IPS DF 6.9 (cell line): ENCODE measurements at regions not wholly inside any gene's neighbourhood (a gene's known extent, or its start where the extent isn't known, plus 50 kb on each side); places are given as distances from the start of the nearest gene placed in this dataset.
"Not testable (repeated sequence)": the region's sequence is repeated elsewhere in the genome, so short reads cannot be mapped to it uniquely, and the experiment has no call there.

Experiments
- DNase-seq: peaks from one replicate; pipeline ENCODE4 v3.0.0-alpha.2; 2013; ENCODE audit warnings: low read depth, low spot score
- H3K27ac ChIP-seq: one replicate; pipeline ENCODE4 v1.5.1; 2013; ENCODE audit warnings: low read length, control low read depth
- H3K27me3 ChIP-seq: 2 replicates; pipeline ENCODE4 v1.6.1; 2013; ENCODE audit warnings: mild to moderate bottlenecking, low read length; ENCODE audit not compliant: control insufficient read depth, insufficient read depth
- H3K36me3 ChIP-seq: 2 replicates; pipeline ENCODE4 v1.6.1; 2013; ENCODE audit warnings: low read length; ENCODE audit not compliant: control insufficient read depth, insufficient read depth
- H3K4me1 ChIP-seq: 2 replicates; pipeline ENCODE4 v1.6.1; 2013; ENCODE audit warnings: low read length; ENCODE audit not compliant: control insufficient read depth, insufficient read depth
- H3K4me3 ChIP-seq: 2 replicates; pipeline ENCODE4 v1.5.1; 2013; ENCODE audit warnings: mild to moderate bottlenecking, low read length
- H3K9me3 ChIP-seq: 2 replicates; pipeline ENCODE4 v1.6.1; 2013; ENCODE audit warnings: low read length, inconsistent platforms; ENCODE audit not compliant: control insufficient read depth, insufficient read depth
- WGBS: extraction: QIAGEN DNeasy Blood & Tissue Kit; methylation state at CpG from one replicate; pipeline ENCODE4 v1.1.7; 2013; ENCODE audit warnings: mixed read lengths, missing lambda C conversion rate; ENCODE audit not compliant: insufficient read length, insufficient coverage; 5-methylcytosine and 5-hydroxymethylcytosine counted together

DNA sequence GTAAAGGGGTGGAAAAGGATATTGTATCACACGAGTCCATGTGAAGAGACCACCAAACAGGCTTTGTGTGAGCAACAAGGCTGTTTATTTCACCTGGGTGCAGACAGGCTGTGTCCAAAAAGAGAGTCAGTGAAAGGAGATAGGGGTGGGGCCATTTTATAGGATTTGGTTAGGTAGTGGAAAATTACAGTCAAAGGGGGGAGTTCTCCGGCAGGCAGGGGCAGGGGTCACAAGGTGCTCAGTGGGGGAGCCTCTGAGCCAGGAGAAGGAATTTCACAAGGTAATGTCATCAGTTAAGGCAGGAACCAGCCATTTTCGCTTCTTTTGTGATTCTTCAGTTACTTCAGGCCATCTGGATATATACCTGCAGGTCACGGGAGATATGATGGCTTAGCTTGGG is 104.7 kb upstream of the SPATS2L start:
- H3K36me3 ChIP-seq, H3K4me1 ChIP-seq: not testable (repeated sequence)

DNA sequence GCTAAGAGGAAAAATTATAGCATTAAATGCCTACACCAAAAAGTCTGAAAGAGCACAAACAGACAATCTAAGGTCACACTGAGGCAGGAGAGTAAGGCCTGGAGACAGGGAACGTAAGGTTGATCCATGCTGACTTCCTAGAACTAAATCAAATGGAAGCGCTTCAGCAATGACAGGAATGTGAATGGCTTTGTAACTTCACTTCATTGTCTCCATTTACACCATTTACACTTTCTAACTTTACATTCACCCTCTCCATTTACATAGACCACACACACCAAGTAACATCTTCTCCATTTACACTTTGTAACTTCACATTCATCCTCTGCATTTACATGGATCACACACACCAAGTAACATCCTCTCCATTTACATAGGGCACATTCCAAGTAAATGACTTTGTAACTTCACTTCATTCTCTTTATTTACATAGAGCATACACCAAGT is 103.1 kb upstream of the SPATS2L start:
- Histone ChIP-seq H3K36me3 (no peaks in the 10 kb centered on the region), H3K27ac (no peak overlapping the region), H3K4me1 (peaks cover 4% of the 10 kb centered on the region; the same call in 1 of the 2 replicates), H3K4me3 (no peak overlapping the region), H3K9me3 (no peaks in the 10 kb centered on the region), H3K27me3 (no peaks in the 10 kb centered on the region)
- WGBS = no CpG with 5 or more reads among the region's 2 CpGs
- peak; percentile 76 for DNase-seq

More for the DNA sequence above, 104.7 kb upstream of the SPATS2L start:
- H3K27me3 ChIP-seq, H3K4me3 ChIP-seq, H3K9me3 ChIP-seq, H3K27ac ChIP-seq, DNase-seq: not testable (repeated sequence)
- WGBS = no CpG with 5 or more reads among the region's 4 CpGs

DNA sequence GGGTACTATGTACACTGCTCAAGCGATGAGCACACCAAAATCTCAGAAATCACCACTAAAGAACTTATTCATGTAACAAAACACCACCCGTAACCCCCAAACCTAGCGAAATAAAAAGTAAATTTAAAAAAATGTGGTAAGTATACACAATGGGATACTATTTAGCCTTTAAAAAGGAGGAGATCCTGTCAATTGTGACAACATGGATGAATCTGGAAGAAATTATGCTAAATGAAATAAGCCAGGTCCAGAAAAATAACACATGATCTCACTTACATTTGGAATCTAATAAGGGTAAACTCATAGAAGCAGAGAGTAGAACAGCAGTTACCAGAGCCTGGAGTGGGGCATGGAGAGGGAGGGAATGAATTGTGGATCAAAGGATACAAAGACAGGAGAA is 98.5 kb upstream of the SPATS2L start:
- H3K4me1 ChIP-seq = peaks cover 1% of the 10 kb centered on the region; the same call in 1 of the 2 replicates
- no peak overlapping the region for H3K27ac ChIP-seq
- H3K36me3 ChIP-seq = no peaks in the 10 kb centered on the region
- no peaks in the 10 kb centered on the region for H3K9me3 ChIP-seq
- no peaks in the 10 kb centered on the region for H3K27me3 ChIP-seq
- DNase-seq = no peak
- no CpG with 5 or more reads among the region's 3 CpGs for WGBS
- no peak overlapping the region for H3K4me3 ChIP-seq

DNA sequence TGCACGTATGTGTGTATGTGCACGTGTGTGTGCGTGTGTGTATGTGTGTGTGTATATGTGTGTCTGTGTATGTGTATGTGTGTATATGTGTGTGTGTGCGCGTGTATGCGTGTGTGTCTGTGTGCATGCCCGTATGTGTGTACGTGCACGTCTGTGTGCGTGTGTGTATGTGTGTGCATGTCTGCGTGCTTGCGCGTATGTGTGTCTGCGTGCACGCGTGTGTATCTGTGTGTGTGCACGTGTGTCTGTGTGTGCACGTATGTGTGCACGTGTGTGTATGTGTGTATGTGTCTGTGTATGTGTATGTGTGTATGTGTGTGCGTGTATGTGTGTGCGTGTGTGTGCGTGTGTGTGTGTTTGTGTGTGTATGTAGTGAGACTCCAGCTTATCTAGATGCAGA is 97.5 kb upstream of the SPATS2L start:
- Histone ChIP-seq H3K9me3 (no peaks in the 10 kb centered on the region), H3K4me1 (no peaks in the 10 kb centered on the region), H3K36me3 (no peaks in the 10 kb centered on the region), H3K27me3 (no peaks in the 10 kb centered on the region), H3K27ac (no peak overlapping the region), H3K4me3 (no peak overlapping the region)
- 100% methylated on average over 3 of the region's 22 CpGs for WGBS
- no peak for DNase-seq

DNA sequence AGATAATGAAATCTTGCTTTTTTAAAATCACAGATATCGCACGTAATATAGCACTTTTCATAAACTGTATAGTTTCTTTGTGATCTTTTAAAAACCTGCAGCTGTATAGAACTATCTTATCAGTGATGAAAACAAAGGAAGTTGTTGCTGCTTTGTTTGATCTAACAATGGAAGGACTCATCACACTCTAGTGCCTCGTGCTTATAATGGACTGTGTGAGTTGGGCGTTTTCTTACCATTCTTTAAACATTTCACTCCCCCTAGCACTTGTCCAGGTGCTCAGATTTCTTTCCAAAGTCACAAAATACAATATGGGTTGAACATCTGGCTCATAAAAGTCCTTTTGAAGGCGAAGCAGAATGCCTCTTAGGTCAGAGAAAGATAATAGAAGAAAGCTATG is 94.8 kb upstream of the SPATS2L start:
- Histone ChIP-seq H3K27me3 (no peaks in the 10 kb centered on the region), H3K4me1 (no peaks in the 10 kb centered on the region), H3K9me3 (no peaks in the 10 kb centered on the region), H3K27ac (no peak overlapping the region), H3K4me3 (no peak overlapping the region), H3K36me3 (no peaks in the 10 kb centered on the region)
- DNase-seq = no peak
- WGBS = no CpG with 5 or more reads among the region's 5 CpGs

DNA sequence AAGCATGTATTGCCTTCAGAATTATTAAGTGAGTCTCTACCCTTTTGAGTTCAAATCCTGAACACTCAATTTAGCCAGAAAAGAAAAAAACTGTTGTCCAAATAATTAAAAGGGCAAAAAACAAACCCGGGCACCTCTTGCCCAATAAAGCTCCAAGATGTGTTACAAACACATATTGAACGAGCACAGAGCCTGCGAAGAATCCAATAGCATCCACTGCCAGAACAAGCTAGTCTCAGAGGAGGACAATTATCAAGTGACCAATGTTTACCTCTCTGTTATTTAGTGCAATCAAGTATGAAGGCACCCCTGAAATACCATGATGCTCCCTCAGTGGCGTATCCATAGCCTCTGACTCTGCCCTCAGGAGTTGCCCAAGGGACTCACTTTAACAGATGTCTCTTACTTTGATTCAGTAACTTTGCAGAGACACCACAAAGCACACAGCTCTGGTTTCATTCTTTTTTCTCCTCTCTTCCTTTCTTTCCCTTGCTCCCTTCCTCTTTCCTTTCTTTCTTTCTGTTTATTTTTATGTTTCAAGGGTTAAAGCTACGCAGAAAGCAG is 93.5 kb upstream of the SPATS2L start:
- WGBS = no CpG with 5 or more reads among the region's 5 CpGs
- no peaks in the 10 kb centered on the region for H3K36me3 ChIP-seq
- H3K27ac ChIP-seq = no peak overlapping the region
- H3K9me3 ChIP-seq = no peaks in the 10 kb centered on the region
- no peaks in the 10 kb centered on the region for H3K4me1 ChIP-seq
- no peak overlapping the region for H3K4me3 ChIP-seq
- H3K27me3 ChIP-seq = no peaks in the 10 kb centered on the region
- no peak for DNase-seq

DNA sequence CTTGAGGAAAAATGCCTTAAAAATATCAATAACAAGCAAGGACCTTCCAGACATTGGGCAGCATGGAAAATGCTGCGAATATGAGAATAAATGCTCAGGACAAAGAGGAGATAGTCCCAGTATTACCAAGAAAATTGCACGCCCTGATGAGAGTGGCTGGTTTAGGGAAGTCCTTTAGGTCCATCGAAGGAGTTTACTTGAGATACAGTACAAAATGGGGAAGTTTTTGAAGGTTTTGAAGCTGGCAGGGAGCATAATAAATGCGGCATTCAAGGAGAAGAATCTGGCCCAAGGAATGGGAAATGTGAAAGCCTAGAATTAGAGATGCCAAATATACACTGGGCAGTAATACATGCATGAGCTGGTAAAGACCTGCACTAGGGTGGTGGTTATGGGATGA is 90.2 kb upstream of the SPATS2L start:
- WGBS = no CpG with 5 or more reads among the region's 4 CpGs

DNA sequence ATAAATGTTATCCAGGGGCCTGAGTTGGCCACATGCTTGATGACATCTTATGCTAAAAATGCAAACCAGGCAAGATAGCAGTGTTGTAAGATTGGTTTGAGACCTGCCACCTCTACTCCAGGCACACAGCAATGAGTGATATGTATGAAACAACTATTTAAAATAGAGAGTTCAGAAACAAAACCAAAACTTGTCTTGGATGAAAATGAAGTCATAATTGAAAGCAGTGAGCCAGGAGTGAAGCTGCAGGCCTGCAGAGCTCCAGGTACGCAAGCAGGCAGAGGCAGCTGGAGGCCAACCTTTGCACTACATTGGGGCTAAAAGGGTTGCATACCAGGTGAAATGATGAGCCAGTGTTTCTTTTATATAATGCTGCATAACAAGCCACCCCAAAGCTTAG is 89.2 kb upstream of the SPATS2L start:
- Histone ChIP-seq H3K4me3 (no peak overlapping the region), H3K27ac (no peak overlapping the region), H3K9me3 (no peaks in the 10 kb centered on the region), H3K4me1 (no peaks in the 10 kb centered on the region; the same call in 1 of the 2 replicates), H3K36me3 (no peaks in the 10 kb centered on the region), H3K27me3 (no peaks in the 10 kb centered on the region)
- no CpG with 5 or more reads among the region's 1 CpG for WGBS
- no peak for DNase-seq

More for the DNA sequence above, 90.2 kb upstream of the SPATS2L start:
- H3K9me3 ChIP-seq = no peaks in the 10 kb centered on the region
- no peaks in the 10 kb centered on the region; the same call in 1 of the 2 replicates for H3K4me1 ChIP-seq
- DNase-seq = no peak
- H3K4me3 ChIP-seq = no peak overlapping the region
- no peaks in the 10 kb centered on the region for H3K36me3 ChIP-seq
- H3K27ac ChIP-seq = no peak overlapping the region
- no peaks in the 10 kb centered on the region for H3K27me3 ChIP-seq

DNA sequence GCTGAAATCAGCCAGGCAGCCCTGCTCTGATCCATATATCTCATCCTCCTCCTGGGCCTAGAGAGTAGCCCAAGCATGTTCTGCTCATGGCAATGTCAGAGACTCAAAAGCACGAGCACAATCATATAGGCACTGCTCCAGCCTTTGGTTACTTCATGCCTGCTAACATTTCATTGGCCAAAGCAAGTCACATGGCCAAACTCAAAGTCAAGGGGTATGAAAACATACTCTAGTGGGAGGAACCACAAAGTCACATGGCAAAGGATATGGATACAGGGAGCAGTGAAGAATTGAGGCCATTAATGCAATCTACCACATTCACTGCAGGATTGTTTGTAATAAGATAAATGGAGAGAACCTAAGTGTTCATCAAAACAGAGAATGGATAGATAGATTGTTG is 87.8 kb upstream of the SPATS2L start:
- Histone ChIP-seq H3K27me3 (no peaks in the 10 kb centered on the region), H3K27ac (no peak overlapping the region), H3K4me1 (no peaks in the 10 kb centered on the region; the same call in 1 of the 2 replicates), H3K9me3 (no peaks in the 10 kb centered on the region), H3K4me3 (no peak overlapping the region), H3K36me3 (no peaks in the 10 kb centered on the region)
- whole genome bisulfite sequencing = no CpG with 5 or more reads among the region's 1 CpG
- no peak for DNase-seq

DNA sequence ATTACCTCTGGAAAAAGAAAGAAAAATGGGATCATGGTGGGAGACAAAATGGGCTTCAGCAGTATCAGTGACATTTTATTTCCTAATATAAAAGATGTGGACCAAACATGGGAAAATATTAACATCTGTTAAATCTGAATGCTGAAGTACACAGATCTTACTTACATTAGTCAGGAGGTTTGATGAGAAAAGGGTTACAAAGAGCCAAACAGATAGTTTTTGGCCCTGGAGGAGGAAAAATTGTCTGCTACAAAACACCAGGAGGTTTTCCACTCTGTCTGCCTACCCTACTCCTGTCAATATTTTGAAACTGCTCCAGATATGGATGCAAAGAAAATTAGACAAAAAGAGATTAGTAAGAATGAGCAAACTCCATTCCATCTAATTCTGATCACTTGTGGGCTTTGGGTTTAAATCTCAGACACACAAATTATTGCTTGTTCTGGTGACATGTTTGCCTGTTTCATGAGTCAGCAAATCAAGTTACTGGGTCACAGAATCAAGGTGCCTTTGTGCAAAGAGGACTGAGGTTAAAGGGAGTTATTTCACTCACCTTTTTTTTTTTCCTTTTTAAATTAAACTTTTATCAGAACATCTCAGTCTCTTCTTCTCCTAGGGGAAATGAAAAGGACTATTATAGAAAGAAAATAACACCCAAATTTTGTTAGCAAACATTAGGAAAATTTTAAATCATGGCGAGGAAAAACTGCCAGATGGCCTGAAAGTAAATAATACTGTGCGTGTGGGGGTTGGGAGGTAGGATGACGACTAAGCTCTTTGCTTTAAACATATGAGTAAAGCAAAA is 87.0 kb upstream of the SPATS2L start:
- Histone ChIP-seq H3K36me3 (no peaks in the 10 kb centered on the region), H3K4me1 (no peaks in the 10 kb centered on the region; the same call in 1 of the 2 replicates), H3K27me3 (no peaks in the 10 kb centered on the region), H3K4me3 (no peak overlapping the region), H3K27ac (no peak overlapping the region), H3K9me3 (no peaks in the 10 kb centered on the region)
- no CpG with 5 or more reads among the region's 3 CpGs for WGBS
- DNase-seq = no peak
